HL-60 (cell line): ENCODE measurements at regions not wholly inside any gene's neighbourhood (a gene's known extent, or its start where the extent isn't known, plus 50 kb on each side); places are given as distances from the start of the nearest gene placed in this dataset.

Experiments
- DNase-seq, 2 experiments: peaks; one replicate each; pipeline ENCODE4 v3.0.0-alpha.2; 2010 to 2020; ENCODE audit warnings: low read depth in 1 of 2, low spot score in 1 of 2
- H3K27ac ChIP-seq: fragments of 250-450 bp; sonication (Bioruptor Pico); replicated peaks from 2 replicates; pipeline ENCODE4 v1.5.1; 2020; ENCODE audit warnings: mild to moderate bottlenecking, moderate library complexity
- H3K27me3 ChIP-seq: fragments of 250-450 bp; sonication (Bioruptor Pico); 2 replicates; pipeline ENCODE4 v1.5.1; 2021; ENCODE audit warnings: mild to moderate bottlenecking, moderate library complexity; ENCODE audit not compliant: insufficient read depth, poor library complexity, severe bottlenecking
- H3K4me3 ChIP-seq: replicated peaks from 2 replicates; pipeline ENCODE4 v1.5.1; 2011; ENCODE audit warnings: mild to moderate bottlenecking, control low read depth, low read length; ENCODE audit not compliant: insufficient read depth
- CTCF ChIP-seq: IDR thresholded peaks from one replicate; pipeline ENCODE4 v1.5.1; 2011; ENCODE audit warnings: low read length, control low read depth, inconsistent platforms; ENCODE audit not compliant: insufficient read depth
- GABPA ChIP-seq: IDR thresholded peaks from 2 replicates; pipeline ENCODE4 v1.6.1; 2012; ENCODE audit warnings: low read depth
- POLR2AphosphoS5 ChIP-seq: IDR thresholded peaks from 2 replicates; pipeline ENCODE4 v1.6.1; 2012; ENCODE audit warnings: low read depth
- REST ChIP-seq: IDR thresholded peaks from 2 replicates; pipeline ENCODE4 v1.6.1; 2012; ENCODE audit warnings: low read depth; ENCODE audit not compliant: insufficient replicate concordance
- SPI1 ChIP-seq: IDR thresholded peaks from 2 replicates; pipeline ENCODE4 v1.6.1; 2012; ENCODE audit warnings: low read depth, mild to moderate bottlenecking, borderline replicate concordance

- TF ChIP-seq SPI1 (no peak), GABPA (no peak), CTCF (no peak), REST (no peak), POLR2AphosphoS5 (no peak)
- DNase-seq, result no peak
- H3K27ac ChIP-seq, result no peak overlapping the region
Observed at GRCh38 chr10:36171556-36171952, 529.5 kb upstream of the FZD8 start.

GRCh38 chr10:36170943-36171501 lies 528.9 kb upstream of the FZD8 start:
- no peak for DNase-seq
- no peak for TF ChIP-seq REST
- TF ChIP-seq SPI1, result no peak
- no peak for TF ChIP-seq GABPA
- H3K4me3 ChIP-seq, result no peak overlapping the region
- no peaks in the 10 kb centered on the region for H3K27me3 ChIP-seq
- H3K27ac ChIP-seq, result no peak overlapping the region

More at GRCh38 chr10:36171556-36171952, 529.5 kb upstream of the FZD8 start:
- Histone ChIP-seq H3K4me3 (no peak overlapping the region), H3K27me3 (no peaks in the 10 kb centered on the region)

GRCh38 chr10:36170142-36170719 lies 528.1 kb upstream of the FZD8 start:
- no peak for DNase-seq
- Histone ChIP-seq H3K27me3 (no peaks in the 10 kb centered on the region), H3K4me3 (no peak overlapping the region), H3K27ac (no peak overlapping the region)
- TF ChIP-seq CTCF (no peak), REST (no peak), SPI1 (no peak), POLR2AphosphoS5 (no peak), GABPA (no peak)
